ENCODE measurements at regions not wholly inside any gene's neighbourhood (a gene's known extent, or its start where the extent isn't known, plus 50 kb on each side); places are given as distances from the start of the nearest gene placed in this dataset.
"Not testable (repeated sequence)": the region's sequence is repeated elsewhere in the genome, so short reads cannot be mapped to it uniquely, and the experiment has no call there.

- no peak for TF ChIP-seq CTCF (IDR thresholded peaks at IDR 0.05)
- no peak for TF ChIP-seq POLR2AphosphoS5 (IDR thresholded peaks at IDR 0.05)
- no peak for TF ChIP-seq POLR2A (IDR thresholded peaks at IDR 0.05)
- DNase-seq (ENCODE audit: low spot score in 2 of 2), result no peak
- intact Hi-C loops (cut with DNase I; ENCODE audit: low total_unique reads), result no loop called here
Measured at GRCh38 chr17:21756856-21757619, 64.7 kb downstream of the KCNJ18 start.

GRCh38 chr17:21759636-21760035, 67.3 kb downstream of the KCNJ18 start:
- H3K36me3 ChIP-seq; H3K4me3 ChIP-seq; H3K27ac ChIP-seq; H3K9me3 ChIP-seq; H3K27me3 ChIP-seq; H3K4me1 ChIP-seq; DNase-seq (ENCODE audit: low spot score in 2 of 2); intact Hi-C loops (cut with DNase I; ENCODE audit: low total_unique reads): not testable (repeated sequence)

More at GRCh38 chr17:21756856-21757619, 64.7 kb downstream of the KCNJ18 start:
- no peak overlapping the region for H3K4me3 ChIP-seq
- H3K27ac ChIP-seq, result no peak overlapping the region
- H3K36me3 ChIP-seq, result no peaks in the 10 kb centered on the region
- no peaks in the 10 kb centered on the region for H3K4me1 ChIP-seq
- H3K9me3 ChIP-seq, result no peaks in the 10 kb centered on the region
- no peaks in the 10 kb centered on the region for H3K27me3 ChIP-seq

GRCh38 chr17:21763738-21764340, 71.5 kb downstream of the KCNJ18 start:
- H3K36me3 ChIP-seq; H3K9me3 ChIP-seq; H3K27ac ChIP-seq; DNase-seq (ENCODE audit: low spot score in 2 of 2); H3K27me3 ChIP-seq; H3K4me1 ChIP-seq; H3K4me3 ChIP-seq; intact Hi-C loops (cut with DNase I; ENCODE audit: low total_unique reads): not testable (repeated sequence)

GRCh38 chr17:21765651-21766290, 73.4 kb downstream of the KCNJ18 start:
- H3K4me1 ChIP-seq; H3K36me3 ChIP-seq; DNase-seq (ENCODE audit: low spot score in 2 of 2); H3K4me3 ChIP-seq; intact Hi-C loops (cut with DNase I; ENCODE audit: low total_unique reads); H3K9me3 ChIP-seq; H3K27me3 ChIP-seq; H3K27ac ChIP-seq: not testable (repeated sequence)

- H3K4me1 ChIP-seq; H3K27me3 ChIP-seq; H3K4me3 ChIP-seq; intact Hi-C loops (cut with DNase I; ENCODE audit: low total_unique reads); H3K9me3 ChIP-seq; H3K27ac ChIP-seq; H3K36me3 ChIP-seq; DNase-seq (ENCODE audit: low spot score in 2 of 2): not testable (repeated sequence)
Measured at GRCh38 chr17:21766565-21766964, 74.2 kb downstream of the KCNJ18 start.

GRCh38 chr17:21767162-21768156, 75.1 kb downstream of the KCNJ18 start:
- H3K27me3 ChIP-seq; H3K4me1 ChIP-seq; DNase-seq (ENCODE audit: low spot score in 2 of 2); H3K36me3 ChIP-seq; H3K4me3 ChIP-seq; H3K9me3 ChIP-seq; intact Hi-C loops (cut with DNase I; ENCODE audit: low total_unique reads); H3K27ac ChIP-seq: not testable (repeated sequence)

- intact Hi-C loops (cut with DNase I; ENCODE audit: low total_unique reads); H3K4me3 ChIP-seq; DNase-seq (ENCODE audit: low spot score in 2 of 2); H3K4me1 ChIP-seq; H3K27me3 ChIP-seq; H3K9me3 ChIP-seq; H3K36me3 ChIP-seq; H3K27ac ChIP-seq: not testable (repeated sequence)
Measured at GRCh38 chr17:21768244-21768643, 75.9 kb downstream of the KCNJ18 start.

- H3K27me3 ChIP-seq; DNase-seq (ENCODE audit: low spot score in 2 of 2); H3K9me3 ChIP-seq; intact Hi-C loops (cut with DNase I; ENCODE audit: low total_unique reads); H3K4me3 ChIP-seq; H3K27ac ChIP-seq; H3K4me1 ChIP-seq; H3K36me3 ChIP-seq: not testable (repeated sequence)
Measured at GRCh38 chr17:21768729-21769462, 76.6 kb downstream of the KCNJ18 start.

GRCh38 chr17:21769781-21770180, 77.5 kb downstream of the KCNJ18 start:
- intact Hi-C loops (cut with DNase I; ENCODE audit: low total_unique reads); DNase-seq (ENCODE audit: low spot score in 2 of 2); H3K9me3 ChIP-seq; H3K36me3 ChIP-seq; H3K4me1 ChIP-seq; H3K4me3 ChIP-seq; H3K27me3 ChIP-seq; H3K27ac ChIP-seq: not testable (repeated sequence)

- H3K27me3 ChIP-seq; DNase-seq (ENCODE audit: low spot score in 2 of 2); H3K27ac ChIP-seq; H3K36me3 ChIP-seq; intact Hi-C loops (cut with DNase I; ENCODE audit: low total_unique reads); H3K4me1 ChIP-seq; H3K9me3 ChIP-seq: not testable (repeated sequence)
- peak overlapping the region in 1 of 3 donors; percentile 22 for H3K4me3 ChIP-seq
Measured at GRCh38 chr17:21770466-21771446, 78.4 kb downstream of the KCNJ18 start.
